GM18870 (cell line): ENCODE measurements at regions not wholly inside any gene's neighbourhood (a gene's known extent, or its start where the extent isn't known, plus 50 kb on each side); places are given as distances from the start of the nearest gene placed in this dataset.
"Not testable (repeated sequence)": the region's sequence is repeated elsewhere in the genome, so short reads cannot be mapped to it uniquely, and the experiment has no call there.

Source experiments
- ATAC-seq: cut with Tn5 transposase; IDR thresholded peaks from one replicate; pipeline ENCODE4 v1.9.1; 2021; ENCODE audit warnings: moderate library complexity; ENCODE audit not compliant: unreplicated experiment

DNA sequence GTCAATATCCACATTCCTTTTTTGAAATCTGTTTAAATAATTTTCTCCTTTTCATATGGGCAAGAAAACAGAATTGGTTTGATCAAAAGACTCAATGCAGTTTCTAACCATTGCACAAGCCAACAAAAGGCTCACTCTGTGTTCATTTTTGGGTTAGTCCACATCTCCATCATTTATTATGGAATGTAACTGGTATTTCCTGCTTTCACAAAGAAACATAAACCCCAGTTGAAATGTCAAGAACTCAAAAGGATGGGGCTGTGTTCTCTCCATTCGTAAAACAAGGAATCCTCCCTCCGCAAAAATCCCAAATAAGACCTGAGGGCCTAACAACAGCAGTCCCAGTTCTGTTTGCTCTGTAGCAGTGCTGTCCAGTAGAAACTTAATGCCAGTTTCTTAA, 420.9 kb downstream of the GJA1 start:
- no peak for ATAC-seq

DNA sequence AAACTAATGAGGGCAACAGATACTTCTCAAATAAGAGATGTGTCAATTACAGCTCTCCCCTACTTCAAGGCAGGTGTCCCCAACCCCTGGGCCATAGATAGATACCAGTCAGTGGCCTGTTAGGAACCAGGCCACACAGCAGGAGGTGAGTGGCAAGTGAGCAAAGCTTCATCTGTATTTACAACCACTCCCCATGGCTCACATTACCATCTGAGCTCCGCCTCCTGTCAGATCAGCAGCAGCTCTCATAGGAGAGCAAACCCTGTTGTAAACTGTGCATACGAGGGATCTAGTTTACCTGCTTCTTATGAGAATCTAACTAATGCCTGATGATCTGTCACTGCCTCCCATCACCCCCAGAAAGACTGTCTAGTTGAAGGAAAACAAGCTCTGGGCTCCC, 422.1 kb downstream of the GJA1 start:
- no peak for ATAC-seq

DNA sequence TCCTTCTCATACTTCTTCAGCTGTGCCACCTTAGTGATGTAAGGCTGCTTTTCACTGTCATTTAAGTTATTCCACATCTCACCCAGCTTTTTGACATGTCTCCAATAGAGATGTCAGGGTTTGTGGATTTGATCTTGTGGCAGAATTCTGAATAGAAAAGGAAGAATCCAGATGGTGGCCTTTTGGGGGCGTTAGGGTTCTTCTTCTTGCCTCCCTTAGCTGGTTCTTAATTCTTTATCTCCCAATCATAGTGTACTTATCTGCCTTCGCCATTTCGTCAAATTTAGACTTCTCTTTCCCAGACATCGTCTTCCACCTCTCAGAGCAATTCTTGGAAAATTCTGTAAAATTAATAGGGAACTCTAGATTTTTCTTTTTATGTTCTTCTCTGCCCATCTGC, 422.9 kb downstream of the GJA1 start:
- ATAC-seq = no peak

DNA sequence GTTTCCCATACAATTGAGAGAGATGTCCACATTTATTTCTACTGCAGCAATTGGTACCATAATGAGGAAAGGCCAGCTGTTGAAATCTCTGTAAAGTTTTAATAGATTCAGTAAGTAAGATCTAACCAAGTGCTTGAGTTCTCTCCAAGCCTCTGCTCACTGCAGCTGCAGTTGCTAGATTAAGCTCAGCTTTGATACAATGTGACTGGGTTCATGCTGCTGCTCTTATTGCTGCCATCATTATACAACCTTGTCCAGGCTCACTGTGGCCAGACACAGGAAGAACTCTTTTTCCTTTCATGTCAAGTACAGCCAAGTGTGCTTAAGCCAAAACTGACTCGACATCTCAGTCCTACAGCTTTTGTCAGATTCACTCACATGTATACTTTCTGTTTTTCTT, 423.5 kb downstream of the GJA1 start:
- ATAC-seq = no peak

- no peak for ATAC-seq
Measured at GRCh38 chr6:121865811-121866210, 430.4 kb downstream of the GJA1 start.

DNA sequence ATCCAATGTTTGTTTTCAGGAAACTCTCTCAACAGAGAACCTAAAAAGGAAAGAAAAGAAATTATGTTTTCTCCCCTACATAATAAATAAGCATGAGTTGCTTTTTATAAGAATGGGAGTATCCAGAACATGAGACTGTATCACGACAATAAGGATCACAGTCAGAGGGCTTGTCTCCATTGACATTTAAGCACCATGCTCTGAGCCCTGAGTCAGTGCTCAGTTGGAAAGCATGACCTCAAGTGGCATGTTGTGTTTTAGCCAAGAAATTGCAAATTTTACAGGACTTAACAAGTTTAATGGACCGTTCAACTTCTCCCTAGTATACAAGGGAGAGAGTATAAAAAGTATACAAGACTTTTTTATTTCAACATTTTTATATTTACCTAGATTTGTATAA, 431.6 kb downstream of the GJA1 start:
- no peak for ATAC-seq

DNA sequence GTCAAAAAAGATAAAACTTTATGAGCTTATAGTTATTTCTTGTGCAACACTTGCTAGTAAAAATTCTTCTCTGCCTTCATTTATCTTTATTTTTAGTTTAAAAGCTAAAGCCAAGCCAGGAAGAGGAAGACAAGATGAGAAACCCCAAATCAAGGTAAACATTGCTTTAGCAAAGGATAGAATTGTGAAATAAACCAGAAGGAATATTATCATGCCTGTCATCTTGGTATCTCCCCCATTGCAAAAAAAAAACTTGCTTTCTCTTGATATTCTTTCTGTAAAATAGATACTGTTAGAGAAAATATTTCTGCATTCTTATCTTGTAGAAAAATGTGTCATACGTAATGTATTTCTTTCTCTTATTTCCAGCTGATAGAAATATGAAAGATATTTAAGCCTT, 432.8 kb downstream of the GJA1 start:
- ATAC-seq = no peak

DNA sequence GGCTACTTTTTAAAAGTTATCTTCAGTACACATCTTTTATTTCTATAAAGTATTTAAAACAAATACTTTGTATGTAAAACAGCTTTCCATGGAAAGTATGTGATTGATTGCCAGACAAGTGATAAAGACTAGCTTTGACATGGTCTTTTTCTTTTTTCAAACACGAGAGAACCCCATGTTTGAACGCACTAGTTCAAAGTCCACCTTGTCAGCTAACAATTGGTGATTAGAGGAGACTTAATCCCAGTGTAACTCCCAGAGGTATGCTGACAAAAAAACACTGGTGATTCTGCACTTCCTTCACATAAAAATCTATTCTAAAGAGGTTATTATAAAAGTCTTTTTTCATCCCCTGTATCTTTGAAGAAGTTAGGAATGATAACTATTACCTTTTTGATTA, 438.1 kb downstream of the GJA1 start:
- no peak for ATAC-seq

DNA sequence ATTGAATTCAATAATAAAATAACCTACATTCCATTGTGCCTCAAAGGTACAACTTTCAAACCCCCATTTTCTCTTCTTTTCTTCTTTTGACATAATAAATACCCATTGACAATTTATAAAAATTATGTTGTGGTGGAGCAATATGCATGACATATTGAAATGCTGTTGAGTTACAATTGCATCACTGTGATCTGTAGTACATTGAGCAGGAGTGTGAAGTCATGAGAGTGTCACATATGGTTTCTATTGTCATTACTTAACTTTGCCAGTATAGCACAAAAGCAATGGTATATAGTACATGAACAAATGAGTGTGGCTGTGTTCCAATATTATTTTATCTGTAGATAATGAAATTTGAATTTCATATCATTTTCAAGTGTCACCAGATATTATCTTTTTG, 441.3 kb downstream of the GJA1 start:
- ATAC-seq = no peak

GRCh38 chr6:121879149-121879548, 443.7 kb downstream of the GJA1 start:
- ATAC-seq = no peak

GRCh38 chr6:121880831-121881230, 445.4 kb downstream of the GJA1 start:
- no peak for ATAC-seq

- no peak for ATAC-seq
Measured at GRCh38 chr6:121881974-121882667, 446.7 kb downstream of the GJA1 start.

GRCh38 chr6:121884091-121884490, 448.6 kb downstream of the GJA1 start:
- no peak for ATAC-seq

DNA sequence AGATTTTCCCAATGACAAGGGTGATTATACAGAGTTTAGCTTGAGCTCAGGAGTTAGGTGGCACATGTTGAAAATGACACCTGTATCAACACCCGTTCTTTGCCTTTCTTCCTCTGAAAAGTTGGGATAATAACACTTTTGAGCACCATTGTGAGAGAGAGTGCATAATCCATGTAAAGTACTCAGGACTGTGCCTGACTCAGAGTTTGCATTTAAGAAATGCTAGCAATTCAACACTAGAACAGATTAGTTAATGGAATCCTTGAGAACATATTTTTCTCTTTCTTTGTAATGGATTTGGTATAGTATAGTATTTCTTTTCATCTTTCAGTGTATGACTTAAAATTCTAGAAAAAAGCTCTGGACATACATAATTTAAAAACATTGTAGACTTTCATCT, 449.2 kb downstream of the GJA1 start:
- ATAC-seq = no peak

GRCh38 chr6:121885399-121886152, 450.1 kb downstream of the GJA1 start:
- no peak for ATAC-seq

DNA sequence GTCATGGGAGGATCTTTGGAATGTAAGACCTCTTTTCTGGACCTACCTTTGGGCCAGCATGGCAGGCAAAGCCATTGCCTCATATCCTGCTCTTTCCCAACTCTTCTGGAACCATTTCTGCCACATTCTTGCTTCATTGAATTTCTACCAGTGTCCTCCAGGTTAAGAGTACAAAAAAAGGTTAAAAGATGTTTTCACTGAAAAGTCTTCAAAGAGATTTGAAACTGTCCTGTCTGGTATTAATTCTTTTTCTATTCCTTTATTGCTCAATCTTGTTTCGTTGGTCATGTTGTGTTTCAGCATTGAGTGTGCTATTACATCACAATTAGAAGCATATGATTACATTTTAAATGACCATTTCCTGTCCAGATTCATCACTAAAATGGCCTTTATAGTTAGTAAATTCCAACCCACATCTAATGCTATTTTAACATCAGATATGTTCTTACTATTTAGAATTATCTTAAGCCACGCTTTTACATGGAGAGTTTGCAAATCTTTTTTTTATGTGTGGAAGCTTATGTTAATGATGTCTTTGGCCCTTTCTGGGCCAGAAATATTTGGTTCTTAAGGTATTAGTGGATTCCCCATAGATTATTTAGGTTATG, 450.9 kb downstream of the GJA1 start:
- no peak for ATAC-seq

DNA sequence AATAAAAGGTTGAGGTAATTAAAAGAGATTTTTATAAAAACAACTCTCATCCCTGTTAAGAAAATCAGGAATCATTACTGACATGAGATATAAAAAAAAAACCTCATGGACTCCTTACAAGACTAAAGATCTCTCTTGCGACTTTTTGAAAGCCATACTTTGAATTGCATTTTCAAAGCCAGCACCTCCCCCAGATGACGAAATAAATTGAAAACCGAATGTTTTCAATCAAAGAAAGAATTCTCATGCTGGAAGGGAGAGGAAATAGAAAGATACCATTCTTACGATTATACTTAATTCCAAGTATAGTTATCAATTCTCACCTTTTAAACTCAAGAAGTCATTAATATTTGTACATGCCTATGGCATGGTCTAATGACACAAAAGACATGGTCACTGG, 452.3 kb downstream of the GJA1 start:
- ATAC-seq = no peak

- no peak for ATAC-seq
Measured at GRCh38 chr6:121890307-121890910, 455.0 kb downstream of the GJA1 start.

GRCh38 chr6:121895731-121896130, 460.3 kb downstream of the GJA1 start:
- not testable (repeated sequence) for ATAC-seq

DNA sequence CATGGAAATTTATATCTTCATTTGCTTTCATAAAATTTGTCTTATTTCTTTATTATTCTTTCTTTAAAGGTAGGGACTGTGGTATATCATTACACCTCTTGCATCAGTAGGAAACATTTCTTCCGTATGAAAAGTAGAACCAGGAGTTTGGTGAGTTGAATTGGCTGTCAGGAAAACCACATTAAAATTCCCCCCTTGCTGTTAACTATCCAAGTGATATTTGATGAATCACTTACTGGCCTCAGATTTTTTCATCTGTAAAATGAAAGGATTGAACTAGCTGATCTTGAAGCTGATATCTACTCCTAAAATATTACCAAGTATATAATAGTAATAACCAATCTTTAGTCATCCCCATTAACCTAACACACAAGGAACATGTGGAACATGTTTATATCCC, 460.9 kb downstream of the GJA1 start:
- no peak for ATAC-seq

DNA sequence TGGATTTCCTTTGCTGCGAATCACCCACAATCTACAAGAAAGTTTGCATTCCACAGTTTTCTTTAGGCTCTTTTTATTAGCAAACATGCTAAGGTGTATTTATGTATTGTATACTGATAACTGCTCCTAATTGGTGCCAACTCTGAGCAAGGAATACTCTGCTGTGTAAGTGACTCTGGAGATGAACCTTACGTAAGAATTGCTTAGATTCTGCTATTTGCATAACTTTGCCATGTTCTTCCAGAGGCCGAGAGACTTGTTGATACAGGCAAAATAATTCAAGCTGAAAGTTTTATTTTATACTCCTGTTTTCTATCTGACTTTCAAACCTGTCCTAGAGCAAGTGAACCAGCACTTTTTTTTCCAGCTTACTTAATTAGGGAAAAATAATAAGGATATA, 461.3 kb downstream of the GJA1 start:
- no peak for ATAC-seq

GRCh38 chr6:121897337-121897760, 461.9 kb downstream of the GJA1 start:
- ATAC-seq = no peak
